DND-41 (cell line): ENCODE measurements at regions not wholly inside any gene's neighbourhood (a gene's known extent, or its start where the extent isn't known, plus 50 kb on each side); places are given as distances from the start of the nearest gene placed in this dataset.

Experiments
- ATAC-seq: fragments of 200-7000 bp; cut with Tn5 transposase; 3 replicates; pipeline ENCODE4 v1.9.1; 2021; ENCODE audit warnings: low read depth; ENCODE audit not compliant: insufficient read depth
- DNase-seq: peaks from one replicate; pipeline ENCODE4 v3.0.0-alpha.2; 2020
- H2AFZ ChIP-seq: 2 replicates; pipeline ENCODE4 v1.6.0; 2012; ENCODE audit warnings: low read depth, low read length
- H3K27ac ChIP-seq: 2 replicates; pipeline ENCODE4 v1.5.1; 2012; ENCODE audit warnings: low read length, inconsistent platforms
- H3K27me3 ChIP-seq: fragments of 200-600 bp; sonication (generic); 2 replicates; pipeline ENCODE4 v1.6.0; 2012; ENCODE audit warnings: low read length, mild to moderate bottlenecking, inconsistent platforms; ENCODE audit not compliant: insufficient read depth, poor library complexity
- H3K36me3 ChIP-seq: 2 replicates; pipeline ENCODE4 v1.5.1; 2012; ENCODE audit warnings: low read length, inconsistent platforms; ENCODE audit not compliant: insufficient read depth
- H3K4me1 ChIP-seq: 2 replicates; pipeline ENCODE4 v1.5.1; 2012; ENCODE audit warnings: mild to moderate bottlenecking, low read length; ENCODE audit not compliant: insufficient read depth
- H3K4me2 ChIP-seq: 2 replicates; pipeline ENCODE4 v1.6.0; 2012; ENCODE audit warnings: mild to moderate bottlenecking, moderate library complexity, low read length, inconsistent platforms; ENCODE audit not compliant: insufficient read depth
- H3K4me3 ChIP-seq, 2 experiments: fragments of 200-600 bp in 1 of 2; shearing (Covaris generic) in 1 of 2; 2 replicates each; pipeline ENCODE4 v1.5.1; 2012 to 2016; ENCODE audit warnings: inconsistent platforms in 2 of 2, low read length in 2 of 2, mild to moderate bottlenecking in 2 of 2, low read depth in 1 of 2, moderate library complexity in 1 of 2
- H3K79me2 ChIP-seq: 2 replicates; pipeline ENCODE4 v1.6.0; 2012; ENCODE audit warnings: low read length, inconsistent platforms; ENCODE audit not compliant: insufficient read depth
- H3K9ac ChIP-seq: 2 replicates; pipeline ENCODE4 v1.6.0; 2012; ENCODE audit warnings: low read depth, mild to moderate bottlenecking, inconsistent platforms, low read length, moderate library complexity
- H3K9me3 ChIP-seq: 2 replicates; pipeline ENCODE4 v1.5.1; 2012; ENCODE audit warnings: low read length, moderate library complexity, mild to moderate bottlenecking, inconsistent platforms; ENCODE audit not compliant: insufficient read depth, severe bottlenecking
- H4K20me1 ChIP-seq: 2 replicates; pipeline ENCODE4 v1.6.0; 2012; ENCODE audit warnings: low read length; ENCODE audit not compliant: insufficient read depth
- CTCF ChIP-seq: IDR thresholded peaks from 2 replicates; pipeline ENCODE4 v1.5.1; 2012; ENCODE audit warnings: borderline replicate concordance, low read length, moderate library complexity, mild to moderate bottlenecking; ENCODE audit not compliant: poor library complexity, severe bottlenecking; ENCODE audit errors: extremely low read depth
- EZH2 ChIP-seq: IDR thresholded peaks from 3 replicates; pipeline ENCODE4 v1.6.1; 2012; ENCODE audit warnings: borderline replicate concordance, low read depth, mild to moderate bottlenecking, moderate library complexity, low read length, inconsistent platforms; ENCODE audit not compliant: severe bottlenecking

GRCh38 chr2:40725950-40726349 lies 274.1 kb upstream of the SLC8A1 start:
- Histone ChIP-seq H3K9ac (no peak overlapping the region), H3K27me3 (no peaks in the 10 kb centered on the region), H2AFZ (no peak overlapping the region), H4K20me1 (no peaks in the 10 kb centered on the region), H3K9me3 (no peaks in the 10 kb centered on the region), H3K4me3 (no peak overlapping the region), H3K79me2 (no peaks in the 10 kb centered on the region), H3K27ac (no peak overlapping the region), H3K4me1 (no peaks in the 10 kb centered on the region), H3K4me2 (no peak overlapping the region), H3K36me3 (no peaks in the 10 kb centered on the region)
- no peak for DNase-seq
- ATAC-seq: no peak
- no peak for TF ChIP-seq EZH2
- no peak for TF ChIP-seq CTCF

GRCh38 chr2:40734797-40735196 lies 282.9 kb upstream of the SLC8A1 start:
- Histone ChIP-seq H3K36me3 (no peaks in the 10 kb centered on the region), H3K4me1 (no peaks in the 10 kb centered on the region), H3K9ac (no peak overlapping the region), H3K4me3 (no peak overlapping the region), H3K27ac (no peak overlapping the region), H3K9me3 (no peaks in the 10 kb centered on the region), H2AFZ (no peak overlapping the region), H4K20me1 (no peaks in the 10 kb centered on the region), H3K4me2 (no peak overlapping the region), H3K79me2 (no peaks in the 10 kb centered on the region), H3K27me3 (no peaks in the 10 kb centered on the region)
- TF ChIP-seq CTCF (no peak), EZH2 (no peak)
- ATAC-seq: no peak
- DNase-seq: no peak

- H3K4me2 ChIP-seq: no peak overlapping the region
- no peak for DNase-seq
- TF ChIP-seq CTCF: no peak
- no peak for TF ChIP-seq EZH2
These were observed 285.3 kb upstream of the SLC8A1 start for GRCh38 chr2:40737180-40737579.

GRCh38 chr2:40740419-40740818 lies 288.5 kb upstream of the SLC8A1 start:
- H3K27me3 ChIP-seq: no peaks in the 10 kb centered on the region
- no peak overlapping the region for H2AFZ ChIP-seq
- H3K9me3 ChIP-seq: no peaks in the 10 kb centered on the region
- no peak overlapping the region for H3K9ac ChIP-seq
- TF ChIP-seq EZH2 (no peak), CTCF (no peak)
- DNase-seq (no peak), ATAC-seq (no peak)
- H4K20me1 ChIP-seq: no peaks in the 10 kb centered on the region
- no peaks in the 10 kb centered on the region for H3K4me1 ChIP-seq
- H3K36me3 ChIP-seq: no peaks in the 10 kb centered on the region
- no peak overlapping the region for H3K4me3 ChIP-seq
- no peak overlapping the region for H3K27ac ChIP-seq
- H3K4me2 ChIP-seq: no peak overlapping the region
- no peaks in the 10 kb centered on the region for H3K79me2 ChIP-seq

More at GRCh38 chr2:40737180-40737579, 285.3 kb upstream of the SLC8A1 start:
- ATAC-seq: no peak
- H3K36me3 ChIP-seq: no peaks in the 10 kb centered on the region
- H3K27ac ChIP-seq: no peak overlapping the region
- no peak overlapping the region for H2AFZ ChIP-seq
- no peaks in the 10 kb centered on the region for H3K4me1 ChIP-seq
- no peaks in the 10 kb centered on the region for H3K9me3 ChIP-seq
- no peak overlapping the region for H3K4me3 ChIP-seq
- H3K27me3 ChIP-seq: no peaks in the 10 kb centered on the region
- no peaks in the 10 kb centered on the region for H3K79me2 ChIP-seq
- no peaks in the 10 kb centered on the region for H4K20me1 ChIP-seq
- H3K9ac ChIP-seq: no peak overlapping the region
